ENCODE measurements at regions not wholly inside any gene's neighbourhood (a gene's known extent, or its start where the extent isn't known, plus 50 kb on each side); places are given as distances from the start of the nearest gene placed in this dataset.
"Not testable (repeated sequence)": the region's sequence is repeated elsewhere in the genome, so short reads cannot be mapped to it uniquely, and the experiment has no call there.

DNA sequence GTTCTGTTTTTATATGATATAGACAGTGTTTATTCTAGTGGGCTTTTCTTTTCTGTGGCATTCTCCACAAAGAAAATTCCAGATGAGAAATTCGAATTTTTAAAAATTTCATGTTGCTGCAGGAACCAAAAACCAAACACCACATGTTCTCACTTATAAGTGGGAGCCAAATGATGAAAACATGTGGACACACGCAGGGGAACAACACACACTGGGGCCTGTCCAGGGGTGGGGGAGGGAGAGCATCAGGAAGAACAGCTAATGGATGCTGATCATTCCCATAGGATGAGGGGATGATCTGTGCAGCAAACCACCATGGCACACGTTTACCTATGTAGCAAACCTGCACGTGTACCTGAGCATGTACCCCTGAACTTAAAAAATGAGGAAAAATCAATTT is 499.0 kb upstream of the SLC35B3 start:
- CTCF ChIA-PET (ENCODE audit: low intra/inter-chr PET ratio, low total read pairs) = no interaction called here
- Histone ChIP-seq H3K4me3 (replicated peaks in 1 of 3; ENCODE audit: insufficient read depth in 1 of 3, low read depth in 2 of 3, low read length in 3 of 3) (no peak overlapping the region), H3K27ac (ENCODE audit: extremely low read length, insufficient read depth, low read length) (no peak overlapping the region), H3K27me3 (ENCODE audit: control insufficient read depth in 1 of 2, insufficient read depth in 2 of 2, low read length in 2 of 2) (no peaks in the 10 kb centered on the region; a peak in 1 of 5 replicates), H3K4me2 (ENCODE audit: low read depth, low read length) (no peak overlapping the region), H3K9ac (ENCODE audit: insufficient read depth, low read depth, low read length) (no peak overlapping the region), H2AFZ (ENCODE audit: low read length) (no peak overlapping the region), H4K20me1 (ENCODE audit: insufficient read depth, low read length) (no peaks in the 10 kb centered on the region), H3K9me3 (ENCODE audit: low read length) (no peaks in the 10 kb centered on the region), H3K36me3 (replicated peaks in 1 of 2; ENCODE audit: control insufficient read depth in 1 of 2, insufficient read depth in 2 of 2, low read length in 2 of 2) (no peaks in the 10 kb centered on the region), H3K79me2 (ENCODE audit: insufficient read depth, low read length) (no peaks in the 10 kb centered on the region), H3K4me1 (ENCODE audit: insufficient read depth, low read length) (peaks cover 9% of the 10 kb centered on the region)
- POLR2A ChIA-PET = no interaction called here
- no TSS peak for BruUV-seq (replicated peaks)
- DNase-seq (ENCODE audit: low spot score) (no peak), ATAC-seq (no peak), FAIRE-seq (no peak)
- WGBS (ENCODE audit: low lambda C conversion rate) = 4% methylated on average over 4 of the region's 4 CpGs
- in situ Hi-C loops (cut with HindIII; ENCODE audit: extremely low pct_ligation_motif_present, low pct_unique_long_range_greater_than_20kb) (no loop called here), intact Hi-C loops (cut with micrococcal nuclease; ENCODE audit: unreplicated experiment) (no loop called here)
- no peak for TF ChIP-seq MAFF (IDR thresholded peaks at IDR 0.05; ENCODE audit: low read depth, low read length)
- no peak for TF ChIP-seq ZNF780A (CRISPR knock-in tag; IDR thresholded peaks at IDR 0.05)

DNA sequence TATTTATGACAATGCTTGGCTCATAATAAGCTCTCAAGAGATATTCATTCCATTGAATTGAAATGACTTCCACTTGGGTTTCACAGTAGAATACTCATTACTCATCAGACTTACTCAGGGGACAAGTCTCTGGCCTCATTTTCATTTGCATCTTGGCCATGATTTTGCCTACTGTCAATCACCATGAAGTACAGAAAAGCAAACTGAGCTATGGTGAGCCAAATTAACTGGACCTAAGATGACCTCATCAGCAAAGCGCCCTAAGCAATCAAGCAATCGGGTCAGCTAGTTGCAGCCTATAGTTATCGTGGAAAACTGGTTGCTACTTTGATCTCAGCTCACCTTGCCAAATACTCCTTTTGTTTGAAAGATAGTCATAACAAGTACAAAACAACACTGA is 494.7 kb upstream of the SLC35B3 start:
- in situ Hi-C loops (cut with HindIII; ENCODE audit: extremely low pct_ligation_motif_present, low pct_unique_long_range_greater_than_20kb) (no loop called here), intact Hi-C loops (cut with micrococcal nuclease; ENCODE audit: unreplicated experiment) (no loop called here)
- Histone ChIP-seq H4K20me1 (ENCODE audit: insufficient read depth, low read length) (no peaks in the 10 kb centered on the region), H3K4me3 (replicated peaks in 1 of 3; ENCODE audit: insufficient read depth in 1 of 3, low read depth in 2 of 3, low read length in 3 of 3) (no peak overlapping the region), H3K9me3 (ENCODE audit: low read length) (no peaks in the 10 kb centered on the region), H2AFZ (ENCODE audit: low read length) (no peak overlapping the region), H3K27ac (ENCODE audit: extremely low read length, insufficient read depth, low read length) (no peak overlapping the region), H3K27me3 (ENCODE audit: control insufficient read depth in 1 of 2, insufficient read depth in 2 of 2, low read length in 2 of 2) (no peaks in the 10 kb centered on the region; a peak in 1 of 5 replicates), H3K36me3 (replicated peaks in 1 of 2; ENCODE audit: control insufficient read depth in 1 of 2, insufficient read depth in 2 of 2, low read length in 2 of 2) (no peaks in the 10 kb centered on the region), H3K4me1 (ENCODE audit: insufficient read depth, low read length) (no peaks in the 10 kb centered on the region), H3K9ac (ENCODE audit: insufficient read depth, low read depth, low read length) (no peak overlapping the region), H3K79me2 (ENCODE audit: insufficient read depth, low read length) (no peaks in the 10 kb centered on the region), H3K4me2 (ENCODE audit: low read depth, low read length) (no peak overlapping the region)
- no TSS peak for BruUV-seq (replicated peaks)
- CTCF ChIA-PET (ENCODE audit: low intra/inter-chr PET ratio, low total read pairs) = no interaction called here
- FAIRE-seq (no peak), DNase-seq (ENCODE audit: low spot score) (no peak), ATAC-seq (no peak)
- POLR2A ChIA-PET = no interaction called here
- 52% methylated on average over 3 of the region's 3 CpGs for WGBS (ENCODE audit: low lambda C conversion rate)
- TF ChIP-seq ATF7 (IDR thresholded peaks at IDR 0.05) (peak; percentile 48), ATF7 (CRISPR knock-in tag; IDR thresholded peaks at IDR 0.05) (no peak), KDM1A (CRISPR knock-in tag; IDR thresholded peaks at IDR 0.05) (no peak)

GRCh38 chr6:8920244-8920643 is 484.9 kb upstream of the SLC35B3 start:
- DNase-seq (ENCODE audit: low spot score); BruUV-seq (replicated peaks); H3K9me3 ChIP-seq (ENCODE audit: low read length); H3K27ac ChIP-seq (ENCODE audit: extremely low read length, insufficient read depth, low read length); FAIRE-seq; intact Hi-C loops (cut with micrococcal nuclease; ENCODE audit: unreplicated experiment); H3K4me3 ChIP-seq (replicated peaks in 1 of 3; ENCODE audit: insufficient read depth in 1 of 3, low read depth in 2 of 3, low read length in 3 of 3); H3K4me2 ChIP-seq (ENCODE audit: low read depth, low read length); H3K9ac ChIP-seq (ENCODE audit: insufficient read depth, low read depth, low read length); CTCF ChIA-PET (ENCODE audit: low intra/inter-chr PET ratio, low total read pairs); H3K79me2 ChIP-seq (ENCODE audit: insufficient read depth, low read length); H3K4me1 ChIP-seq (ENCODE audit: insufficient read depth, low read length); ATAC-seq; H3K36me3 ChIP-seq (replicated peaks in 1 of 2; ENCODE audit: control insufficient read depth in 1 of 2, insufficient read depth in 2 of 2, low read length in 2 of 2); H4K20me1 ChIP-seq (ENCODE audit: insufficient read depth, low read length); POLR2A ChIA-PET; H2AFZ ChIP-seq (ENCODE audit: low read length); H3K27me3 ChIP-seq (ENCODE audit: control insufficient read depth in 1 of 2, insufficient read depth in 2 of 2, low read length in 2 of 2); in situ Hi-C loops (cut with HindIII; ENCODE audit: extremely low pct_ligation_motif_present, low pct_unique_long_range_greater_than_20kb): not testable (repeated sequence)
- WGBS (ENCODE audit: low lambda C conversion rate) = 89% methylated on average over 1 of the region's 1 CpG

All from HepG2 (cell line).